GM18907 (cell line): ENCODE measurements at regions not wholly inside any gene's neighbourhood (a gene's known extent, or its start where the extent isn't known, plus 50 kb on each side); places are given as distances from the start of the nearest gene placed in this dataset.
"Not testable (repeated sequence)": the region's sequence is repeated elsewhere in the genome, so short reads cannot be mapped to it uniquely, and the experiment has no call there.

Experiments
- ATAC-seq: cut with Tn5 transposase; IDR thresholded peaks from one replicate; pipeline ENCODE4 v1.9.1; 2021; ENCODE audit warnings: mild to moderate bottlenecking, moderate library complexity; ENCODE audit not compliant: unreplicated experiment

DNA sequence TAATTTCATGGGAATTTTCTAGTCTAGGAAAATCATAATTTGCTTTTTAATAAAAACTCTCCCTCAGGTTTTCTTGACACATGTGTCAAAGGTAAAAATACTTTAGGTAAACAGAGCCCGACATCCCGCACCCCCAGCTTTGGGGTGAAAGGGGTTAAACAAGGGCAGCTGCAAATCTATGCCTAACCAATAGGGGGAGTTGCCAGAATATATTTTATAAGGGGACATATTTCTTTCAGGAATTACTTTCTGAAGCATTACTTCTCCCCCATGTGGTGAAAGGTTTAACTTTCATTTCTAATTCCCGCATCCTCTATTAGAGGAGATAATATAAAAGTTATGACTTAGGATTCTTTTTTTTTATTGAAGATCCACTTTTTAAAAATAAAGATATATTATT is 53.9 kb upstream of the HEPH start:
- peak; percentile 55 for ATAC-seq

DNA sequence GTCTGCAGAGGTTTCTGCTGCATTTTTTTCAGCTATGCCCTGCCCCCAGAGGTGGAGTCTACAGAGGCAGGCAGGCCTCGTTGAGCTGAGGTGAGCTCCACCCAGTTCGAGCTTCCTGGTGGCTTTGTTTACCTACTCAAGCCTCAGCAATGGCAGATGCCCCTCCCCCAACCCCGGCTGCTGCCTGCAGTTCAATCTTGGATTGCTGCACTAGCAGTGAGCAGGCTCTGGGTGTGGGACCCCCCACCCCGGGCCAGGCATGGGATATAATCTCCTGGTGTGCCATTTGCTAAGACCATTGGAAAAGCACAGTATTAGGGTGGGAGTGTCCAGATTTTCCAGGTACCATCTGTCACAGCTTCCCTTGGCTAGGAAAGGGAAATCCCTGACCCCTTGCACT is 56.2 kb upstream of the HEPH start:
- not testable (repeated sequence) for ATAC-seq

DNA sequence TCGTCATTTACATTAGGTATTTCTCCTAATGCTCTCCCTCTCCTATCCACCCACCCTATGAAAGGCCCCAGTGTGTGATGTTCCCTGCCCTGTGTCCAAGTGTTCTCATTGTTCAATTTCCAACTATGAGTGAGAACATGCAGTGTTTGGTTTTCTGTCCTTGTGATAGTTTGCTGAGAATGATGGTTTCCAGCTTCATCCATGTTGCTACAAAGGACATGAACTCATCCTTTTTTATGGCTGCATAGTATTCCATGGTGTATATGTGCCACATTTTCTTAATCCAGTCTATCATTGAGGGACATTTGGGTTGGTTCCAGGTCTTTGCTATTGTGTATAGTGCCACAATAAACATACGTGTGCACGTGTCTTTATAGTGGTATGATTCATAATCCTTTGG is 61.6 kb upstream of the HEPH start:
- not testable (repeated sequence) for ATAC-seq

DNA sequence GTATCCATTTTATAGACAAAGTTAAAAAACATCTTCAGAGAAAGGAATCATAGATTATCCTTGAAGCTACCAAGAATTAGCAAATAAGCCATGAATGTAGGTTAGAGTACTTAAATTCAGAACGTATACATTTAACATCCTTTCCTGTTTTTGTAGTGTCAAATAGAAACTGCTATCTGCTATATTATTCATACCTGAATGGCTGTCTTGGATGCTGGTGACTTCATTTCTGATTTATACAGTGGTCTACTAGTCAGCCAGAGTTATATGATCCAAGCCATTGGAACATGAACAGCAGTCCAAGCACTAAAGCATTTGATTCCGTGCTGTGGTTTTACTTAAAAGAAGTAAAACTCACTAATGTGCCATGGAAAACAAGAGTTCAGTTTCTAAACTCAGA is 58.3 kb upstream of the VSIG4 start:
- no peak for ATAC-seq

DNA sequence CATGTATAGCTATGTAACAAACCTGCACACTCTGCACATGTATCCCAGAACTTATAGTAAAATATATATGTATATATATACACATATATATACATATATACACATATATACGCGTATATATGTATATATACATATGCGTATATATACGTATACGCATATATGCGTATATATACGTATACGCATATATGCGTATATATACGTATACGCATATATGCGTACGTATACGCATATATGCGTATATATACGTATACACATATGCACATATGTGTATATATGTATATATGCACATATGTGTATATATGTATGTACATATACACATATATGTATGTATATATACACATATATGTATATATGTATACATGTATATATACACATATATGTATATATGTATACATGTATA is 57.1 kb upstream of the VSIG4 start:
- ATAC-seq = not testable (repeated sequence)

DNA sequence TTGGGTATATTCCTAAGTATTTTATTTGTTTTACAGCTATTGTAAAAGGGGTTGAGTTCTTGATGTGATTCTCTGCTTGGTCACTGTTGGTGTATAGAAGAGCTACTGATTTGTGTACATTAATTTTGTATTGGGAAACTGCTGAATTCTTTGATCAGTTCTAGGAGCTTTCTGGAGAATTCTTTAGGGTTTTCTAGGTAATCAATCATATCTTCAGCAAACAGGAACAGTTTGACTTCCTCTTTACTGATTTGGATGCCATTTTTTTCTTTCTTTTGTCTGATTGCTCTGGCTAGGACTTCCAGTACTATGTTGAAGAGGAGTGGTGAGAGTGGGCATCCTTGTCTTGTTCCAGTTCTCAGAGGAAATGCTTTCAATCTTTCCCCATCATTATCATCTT is 50.1 kb upstream of the VSIG4 start:
- ATAC-seq = not testable (repeated sequence)
